HAP-1 (cell line): ENCODE measurements at regions not wholly inside any gene's neighbourhood (a gene's known extent, or its start where the extent isn't known, plus 50 kb on each side); places are given as distances from the start of the nearest gene placed in this dataset.
"Not testable (repeated sequence)": the region's sequence is repeated elsewhere in the genome, so short reads cannot be mapped to it uniquely, and the experiment has no call there.

ENCODE experiments used
- DNase-seq, 2 experiments: peaks; one replicate each; pipeline ENCODE4 v3.0.0-alpha.2; 2016 to 2020; ENCODE audit warnings: low spot score in 2 of 2
- H3K27me3 ChIP-seq: fragments of 250-450 bp; sonication (Bioruptor Pico); 2 replicates; pipeline ENCODE4 v1.5.1; 2020; ENCODE audit warnings: low read depth, mild to moderate bottlenecking, moderate library complexity
- H3K36me3 ChIP-seq: fragments of 250-450 bp; sonication (Bioruptor Pico); replicated peaks from 2 replicates; pipeline ENCODE4 v1.5.1; 2020; ENCODE audit warnings: mild to moderate bottlenecking
- H3K4me1 ChIP-seq: fragments of 250-450 bp; sonication (Bioruptor Pico); 2 replicates; pipeline ENCODE4 v1.5.1; 2020; ENCODE audit warnings: mild to moderate bottlenecking
- H3K4me3 ChIP-seq: fragments of 250-450 bp; sonication (Bioruptor Pico); 2 replicates; pipeline ENCODE4 v1.5.1; 2020; ENCODE audit warnings: mild to moderate bottlenecking, moderate library complexity
- H3K9me3 ChIP-seq: fragments of 250-450 bp; sonication (Bioruptor Pico); 2 replicates; pipeline ENCODE4 v1.5.1; 2020; ENCODE audit warnings: mild to moderate bottlenecking, moderate library complexity
- in situ Hi-C: fragments of 300-500 bp; cut with MboI; formaldehyde crosslinking; loops from 3 replicates; pipeline ENCODE4 v1.14.3; 2020; ENCODE audit warnings: low sequenced_read_pairs, inconsistent platforms, mixed read lengths

GRCh38 chr22:16911340-16911739, 86.1 kb upstream of the XKR3 start:
- H3K4me3 ChIP-seq, H3K27me3 ChIP-seq, DNase-seq, H3K36me3 ChIP-seq, H3K4me1 ChIP-seq, H3K9me3 ChIP-seq: not testable (repeated sequence)
- in situ Hi-C loops: loop anchor here (10.0 kb wide), 1 partner anchor 143 kb away; no protein-coding TSS in a partner anchor

DNA sequence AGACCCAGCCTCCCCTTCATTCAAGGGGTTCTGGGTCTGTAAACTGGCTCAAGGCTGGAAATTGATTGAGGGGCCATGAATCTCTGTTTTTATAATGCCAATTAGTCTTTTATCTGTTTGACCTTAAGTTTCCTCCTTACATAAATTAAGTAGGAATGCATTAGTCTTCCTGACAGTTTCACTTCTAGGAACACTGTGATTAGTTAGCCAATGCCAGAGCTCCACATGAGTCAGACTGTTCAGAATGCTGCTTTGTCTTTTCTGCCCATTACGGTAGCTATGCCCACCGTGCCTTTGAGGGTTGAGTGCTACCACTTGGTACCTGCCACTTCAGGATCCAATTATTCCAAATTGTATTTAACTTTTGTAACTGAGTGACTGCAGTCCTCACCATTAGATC, 76.8 kb upstream of the XKR3 start:
- in situ Hi-C loops, DNase-seq, H3K4me3 ChIP-seq, H3K27me3 ChIP-seq, H3K36me3 ChIP-seq, H3K9me3 ChIP-seq, H3K4me1 ChIP-seq: not testable (repeated sequence)

- H3K4me1 ChIP-seq, H3K36me3 ChIP-seq, H3K27me3 ChIP-seq, H3K4me3 ChIP-seq, DNase-seq, H3K9me3 ChIP-seq, in situ Hi-C loops: not testable (repeated sequence)
Measured at GRCh38 chr22:16901579-16901978, 76.4 kb upstream of the XKR3 start.

DNA sequence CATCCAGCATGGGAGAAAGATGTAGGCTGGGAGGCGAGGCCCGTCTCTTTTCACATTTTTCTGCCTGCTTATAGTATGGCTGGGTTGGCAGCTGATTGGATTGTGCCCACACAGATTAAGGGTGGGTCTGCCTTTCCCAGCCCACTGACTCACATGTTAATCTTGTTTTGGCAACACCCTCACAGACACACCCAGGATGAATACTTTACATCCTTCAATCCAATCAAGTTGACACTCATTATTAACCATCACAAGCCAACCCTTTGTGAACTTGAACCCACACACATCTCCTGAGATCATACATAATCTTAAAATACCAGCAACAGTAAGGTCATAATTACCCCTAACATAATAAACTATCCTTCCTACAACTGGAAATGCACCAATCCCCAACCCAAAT, 74.1 kb upstream of the XKR3 start:
- H3K27me3 ChIP-seq, H3K4me1 ChIP-seq, H3K36me3 ChIP-seq, H3K9me3 ChIP-seq, in situ Hi-C loops, DNase-seq, H3K4me3 ChIP-seq: not testable (repeated sequence)

DNA sequence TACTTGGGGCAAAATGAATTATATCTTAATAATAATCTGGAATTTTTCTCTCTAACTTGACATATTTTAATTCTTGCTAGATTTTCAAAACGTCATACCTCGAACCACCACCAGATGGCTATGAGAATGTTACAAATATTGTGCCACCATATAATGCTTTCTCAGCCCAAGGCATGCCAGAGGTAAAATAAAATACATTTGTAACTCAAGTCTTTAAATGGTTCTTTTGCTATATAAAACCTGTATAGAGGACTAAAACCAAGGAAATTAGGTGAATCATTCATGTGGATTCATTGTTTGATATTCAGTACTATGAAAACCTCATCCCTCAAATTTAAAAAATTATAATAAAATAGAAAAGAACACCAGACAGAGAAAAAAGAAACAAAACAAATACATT, 72.2 kb upstream of the XKR3 start:
- H3K4me1 ChIP-seq, H3K4me3 ChIP-seq, in situ Hi-C loops: not testable (repeated sequence)

GRCh38 chr22:16891892-16892291, 66.7 kb upstream of the XKR3 start:
- in situ Hi-C loops: not testable (repeated sequence)

More for the DNA sequence above, 72.2 kb upstream of the XKR3 start:
- DNase-seq, H3K36me3 ChIP-seq, H3K9me3 ChIP-seq, H3K27me3 ChIP-seq: not testable (repeated sequence)

GRCh38 chr22:16876339-16876738, 51.1 kb upstream of the XKR3 start:
- not testable (repeated sequence) for H3K27me3 ChIP-seq, H3K9me3 ChIP-seq

More at GRCh38 chr22:16891892-16892291, 66.7 kb upstream of the XKR3 start:
- H3K4me3 ChIP-seq, H3K4me1 ChIP-seq, DNase-seq, H3K36me3 ChIP-seq, H3K9me3 ChIP-seq, H3K27me3 ChIP-seq: not testable (repeated sequence)

More at GRCh38 chr22:16876339-16876738, 51.1 kb upstream of the XKR3 start:
- H3K36me3 ChIP-seq, DNase-seq, H3K4me1 ChIP-seq, in situ Hi-C loops, H3K4me3 ChIP-seq: not testable (repeated sequence)
